Cardiac fibroblast (primary cell): ENCODE measurements at regions not wholly inside any gene's neighbourhood (a gene's known extent, or its start where the extent isn't known, plus 50 kb on each side); places are given as distances from the start of the nearest gene placed in this dataset.
"Not testable (repeated sequence)": the region's sequence is repeated elsewhere in the genome, so short reads cannot be mapped to it uniquely, and the experiment has no call there.

Source experiments
- DNase-seq, 2 donors: peaks; one replicate each; pipeline versions ENCODE4 v3.0.0 to v3.0.0-alpha.2; 2010; ENCODE audit warnings: low read depth in 2 of 2
- H3K4me3 ChIP-seq, 2 donors: replicated peaks in 1 of 2; 1 replicate in 1 of 2; 2 replicates in 1 of 2; pipeline ENCODE4 v1.5.1; 2011; ENCODE audit warnings: low read depth in 2 of 2, low read length in 2 of 2, mild to moderate bottlenecking in 2 of 2, moderate library complexity in 1 of 2
- TF ChIP-seq, protein P1 (sequence below): IDR thresholded peaks from one replicate; pipeline ENCODE4 v1.5.1; 2011; ENCODE audit warnings: low read depth, mild to moderate bottlenecking, low read length, inconsistent platforms

- DNase-seq: peak; percentile 2 to 37
- TF ChIP-seq, protein P1, sequence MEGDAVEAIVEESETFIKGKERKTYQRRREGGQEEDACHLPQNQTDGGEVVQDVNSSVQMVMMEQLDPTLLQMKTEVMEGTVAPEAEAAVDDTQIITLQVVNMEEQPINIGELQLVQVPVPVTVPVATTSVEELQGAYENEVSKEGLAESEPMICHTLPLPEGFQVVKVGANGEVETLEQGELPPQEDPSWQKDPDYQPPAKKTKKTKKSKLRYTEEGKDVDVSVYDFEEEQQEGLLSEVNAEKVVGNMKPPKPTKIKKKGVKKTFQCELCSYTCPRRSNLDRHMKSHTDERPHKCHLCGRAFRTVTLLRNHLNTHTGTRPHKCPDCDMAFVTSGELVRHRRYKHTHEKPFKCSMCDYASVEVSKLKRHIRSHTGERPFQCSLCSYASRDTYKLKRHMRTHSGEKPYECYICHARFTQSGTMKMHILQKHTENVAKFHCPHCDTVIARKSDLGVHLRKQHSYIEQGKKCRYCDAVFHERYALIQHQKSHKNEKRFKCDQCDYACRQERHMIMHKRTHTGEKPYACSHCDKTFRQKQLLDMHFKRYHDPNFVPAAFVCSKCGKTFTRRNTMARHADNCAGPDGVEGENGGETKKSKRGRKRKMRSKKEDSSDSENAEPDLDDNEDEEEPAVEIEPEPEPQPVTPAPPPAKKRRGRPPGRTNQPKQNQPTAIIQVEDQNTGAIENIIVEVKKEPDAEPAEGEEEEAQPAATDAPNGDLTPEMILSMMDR: no peak
- no peak overlapping the region for H3K4me3 ChIP-seq
Measured at GRCh38 chr10:76778914-76779795, 858.5 kb downstream of the KCNMA1 start.

GRCh38 chr10:76774987-76775603 is 862.5 kb downstream of the KCNMA1 start:
- no peak for DNase-seq
- TF ChIP-seq, protein P1: no peak

DNA sequence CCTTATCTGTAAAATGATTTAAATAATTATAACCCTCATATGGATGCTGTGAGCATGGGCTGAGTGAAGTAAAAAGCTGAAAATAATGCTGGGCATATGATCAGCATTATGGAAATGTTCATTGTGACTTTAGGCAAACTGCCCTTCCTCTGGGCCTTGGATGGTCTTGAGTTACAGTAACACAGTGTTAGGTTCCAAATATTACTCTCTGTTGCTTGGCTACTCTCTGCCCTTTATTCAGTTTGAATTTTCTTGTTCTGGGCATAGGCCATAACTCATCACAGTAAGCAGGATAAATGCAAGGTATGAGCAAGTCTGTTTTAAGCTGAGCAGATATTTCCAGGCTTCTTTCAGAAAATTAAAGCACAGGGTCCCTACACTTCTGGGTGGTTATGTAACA is 868.0 kb downstream of the KCNMA1 start:
- TF ChIP-seq, protein P1: no peak
- no peak for DNase-seq
- no peak overlapping the region for H3K4me3 ChIP-seq

More at GRCh38 chr10:76774987-76775603, 862.5 kb downstream of the KCNMA1 start:
- H3K4me3 ChIP-seq: no peak overlapping the region

- TF ChIP-seq, protein P1: no peak
- no peak for DNase-seq
- no peak overlapping the region for H3K4me3 ChIP-seq
Measured at GRCh38 chr10:76769161-76769560, 868.4 kb downstream of the KCNMA1 start.

- TF ChIP-seq, protein P1: no peak
- no peak overlapping the region for H3K4me3 ChIP-seq
- DNase-seq: no peak
Measured at GRCh38 chr10:76766682-76767081, 870.9 kb downstream of the KCNMA1 start.

- DNase-seq, H3K4me3 ChIP-seq: not testable (repeated sequence)
Measured at GRCh38 chr10:76764921-76765320, 872.7 kb downstream of the KCNMA1 start.

DNA sequence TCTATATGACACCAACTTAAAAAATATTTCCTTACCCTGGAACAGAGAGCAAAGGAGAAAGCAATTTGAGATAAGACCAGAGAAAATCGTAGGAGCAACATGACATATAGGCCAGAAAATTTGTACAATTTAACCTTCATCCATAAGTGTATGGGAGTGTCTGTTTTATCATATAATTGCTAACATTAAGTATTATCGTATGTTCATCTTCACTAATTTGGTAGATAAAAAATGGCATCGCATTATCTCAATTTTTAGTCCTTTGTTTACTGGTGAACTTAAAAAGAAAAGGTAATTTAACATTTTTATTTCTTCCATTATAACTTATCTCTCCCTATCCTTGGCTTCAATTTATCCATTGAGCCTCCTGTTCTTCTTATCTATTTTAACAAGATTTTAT is 873.4 kb downstream of the KCNMA1 start:
- TF ChIP-seq, protein P1: no peak
- DNase-seq: no peak
- H3K4me3 ChIP-seq: no peak overlapping the region
